Gastrocnemius medialis (tissue), 4 donors: ENCODE measurements at regions not wholly inside any gene's neighbourhood (a gene's known extent, or its start where the extent isn't known, plus 50 kb on each side); places are given as distances from the start of the nearest gene placed in this dataset.

ENCODE experiments used
- ATAC-seq, 2 donors: fragments of 150-250 bp; one replicate each; pipeline ENCODE4 v1.9.1; 2016
- DNase-seq, 2 donors: peaks; one replicate each; pipeline ENCODE4 v3.0.0-alpha.2; 2019
- H3K27ac ChIP-seq, 4 donors: fragments of 200-600 bp; sonication (generic); 1 replicate in 1 of 4; 2 replicates in 3 of 4; pipeline ENCODE4 v1.5.1; 2016 to 2018; ENCODE audit warnings: mild to moderate bottlenecking in 2 of 4, moderate library complexity in 1 of 4
- H3K27me3 ChIP-seq, 3 donors: fragments of 200-600 bp; sonication (generic) in 2 of 3; 1 replicate in 1 of 3; 2 replicates in 2 of 3; pipeline versions ENCODE4 v1.5.1 to v1.6.0; 2016 to 2019; ENCODE audit warnings: mild to moderate bottlenecking in 1 of 3, moderate library complexity in 1 of 3
- H3K36me3 ChIP-seq, 2 donors: fragments of 200-600 bp; sonication (generic) in 1 of 2; one replicate each; pipeline ENCODE4 v1.5.1; 2017 to 2018
- H3K4me1 ChIP-seq, 2 donors: fragments of 200-600 bp; sonication (generic) in 1 of 2; one replicate each; pipeline ENCODE4 v1.5.1; 2016 to 2017; ENCODE audit warnings: mild to moderate bottlenecking in 2 of 2
- H3K4me3 ChIP-seq, 4 donors: fragments of 200-600 bp; sonication (generic) in 3 of 4; 1 replicate in 1 of 4; 2 replicates in 3 of 4; pipeline ENCODE4 v1.5.1; 2016 to 2019; ENCODE audit warnings: mild to moderate bottlenecking in 2 of 4
- H3K9me3 ChIP-seq, 3 donors: fragments of 200-600 bp; sonication (generic) in 2 of 3; 1 replicate in 1 of 3; 2 replicates in 2 of 3; pipeline ENCODE4 v1.5.1; 2016 to 2019
- CTCF ChIP-seq, 5 experiments: fragments of 450-650 bp in 3 of 5; fragments of 200-600 bp in 2 of 5; sonication (generic) in 2 of 5; IDR thresholded peaks in 4 of 5; conservative IDR thresholded peaks in 1 of 5; 1 replicate in 4 of 5; 2 replicates in 1 of 5; pipeline ENCODE4 v1.5.1; 2016 to 2019; ENCODE audit warnings: antibody characterized with exemption in 5 of 5, mild to moderate bottlenecking in 3 of 5, moderate library complexity in 3 of 5
- POLR2A ChIP-seq, 2 donors: fragments of 450-650 bp; IDR thresholded peaks; one replicate each; pipeline ENCODE4 v1.6.1; 2017; ENCODE audit warnings: antibody characterized with exemption in 2 of 2, mild to moderate bottlenecking in 2 of 2, moderate library complexity in 2 of 2
- in situ Hi-C, 4 donors: fragments of 200-750 bp; cut with MboI; loops; one replicate each; pipeline versions ENCODE4 v1.15.0 to v1.8.0; 2017; ENCODE audit warnings: low sequenced_read_pairs in 4 of 4
- intact Hi-C: fragments of 100-400 bp; cut with DNase I; formaldehyde crosslinking; loops from one replicate; pipeline ENCODE4 v1.15.1; 2023; ENCODE audit warnings: low total_unique reads

- TF ChIP-seq CTCF (IDR thresholded peaks at IDR 0.05 in 4 of 5, conservative IDR thresholded peaks at IDR 0.05 in 1 of 5) (no peak), POLR2A (IDR thresholded peaks at IDR 0.05) (no peak)
- Histone ChIP-seq H3K36me3 (no peaks in the 10 kb centered on the region), H3K27ac (no peak overlapping the region), H3K27me3 (no peaks in the 10 kb centered on the region), H3K4me1 (no peaks in the 10 kb centered on the region), H3K9me3 (no peaks in the 10 kb centered on the region), H3K4me3 (no peak overlapping the region)
- DNase-seq, result no peak
- intact Hi-C loops, result no loop called here
- in situ Hi-C loops, result no loop called here
- ATAC-seq, result no peak
Measured at GRCh38 chr9:107875571-107875980, 386.0 kb upstream of the KLF4 start.

- no peak for ATAC-seq
- no peak overlapping the region for H3K27ac ChIP-seq
Measured at GRCh38 chr9:107874591-107875369, 385.2 kb upstream of the KLF4 start.

GRCh38 chr9:107874137-107874536 lies 384.6 kb upstream of the KLF4 start:
- Histone ChIP-seq H3K36me3 (no peaks in the 10 kb centered on the region), H3K4me1 (no peaks in the 10 kb centered on the region), H3K27ac (no peak overlapping the region), H3K27me3 (no peaks in the 10 kb centered on the region), H3K9me3 (no peaks in the 10 kb centered on the region), H3K4me3 (no peak overlapping the region)
- intact Hi-C loops, result no loop called here
- TF ChIP-seq POLR2A (IDR thresholded peaks at IDR 0.05) (no peak), CTCF (IDR thresholded peaks at IDR 0.05 in 4 of 5, conservative IDR thresholded peaks at IDR 0.05 in 1 of 5) (no peak)
- in situ Hi-C loops, result no loop called here
- no peak for ATAC-seq
- no peak for DNase-seq

More at GRCh38 chr9:107874591-107875369, 385.2 kb upstream of the KLF4 start:
- no peak overlapping the region for H3K4me3 ChIP-seq
- no peak for DNase-seq
- H3K36me3 ChIP-seq, result no peaks in the 10 kb centered on the region
- no peaks in the 10 kb centered on the region for H3K4me1 ChIP-seq
- TF ChIP-seq CTCF (IDR thresholded peaks at IDR 0.05 in 4 of 5, conservative IDR thresholded peaks at IDR 0.05 in 1 of 5), result no peak
- H3K27me3 ChIP-seq, result no peaks in the 10 kb centered on the region
- intact Hi-C loops (no loop called here), in situ Hi-C loops (no loop called here)
- H3K9me3 ChIP-seq, result no peaks in the 10 kb centered on the region

GRCh38 chr9:107872457-107873192 lies 383.1 kb upstream of the KLF4 start:
- in situ Hi-C loops, result no loop called here

More at GRCh38 chr9:107872457-107873192, 383.1 kb upstream of the KLF4 start:
- intact Hi-C loops, result no loop called here
- H3K27me3 ChIP-seq, result no peaks in the 10 kb centered on the region
- H3K27ac ChIP-seq, result no peak overlapping the region
- no peak overlapping the region for H3K4me3 ChIP-seq
- TF ChIP-seq POLR2A (IDR thresholded peaks at IDR 0.05) (no peak), CTCF (IDR thresholded peaks at IDR 0.05 in 4 of 5, conservative IDR thresholded peaks at IDR 0.05 in 1 of 5) (no peak)
- H3K36me3 ChIP-seq, result no peaks in the 10 kb centered on the region
- no peaks in the 10 kb centered on the region for H3K9me3 ChIP-seq
- ATAC-seq (no peak), DNase-seq (no peak)
- H3K4me1 ChIP-seq, result no peaks in the 10 kb centered on the region
